Omental fat pad (tissue), 3 donors: ENCODE measurements at regions not wholly inside any gene's neighbourhood (a gene's known extent, or its start where the extent isn't known, plus 50 kb on each side); places are given as distances from the start of the nearest gene placed in this dataset.
"Not testable (repeated sequence)": the region's sequence is repeated elsewhere in the genome, so short reads cannot be mapped to it uniquely, and the experiment has no call there.

Experiments
- ATAC-seq: fragments of 150-250 bp; one replicate; pipeline ENCODE4 v1.9.1; 2016; ENCODE audit warnings: mild to moderate bottlenecking, moderate library complexity; ENCODE audit not compliant: low FRiP score
- DNase-seq: peaks from one replicate; pipeline ENCODE4 v3.0.0-alpha.2; 2019; ENCODE audit warnings: low spot score
- TF ChIP-seq, protein P1 (sequence below), 3 donors: fragments of 450-650 bp; IDR thresholded peaks; one replicate each; pipeline ENCODE4 v1.5.1; 2016 to 2017; ENCODE audit warnings: antibody characterized with exemption in 3 of 3, mild to moderate bottlenecking in 3 of 3, moderate library complexity in 2 of 3

DNA sequence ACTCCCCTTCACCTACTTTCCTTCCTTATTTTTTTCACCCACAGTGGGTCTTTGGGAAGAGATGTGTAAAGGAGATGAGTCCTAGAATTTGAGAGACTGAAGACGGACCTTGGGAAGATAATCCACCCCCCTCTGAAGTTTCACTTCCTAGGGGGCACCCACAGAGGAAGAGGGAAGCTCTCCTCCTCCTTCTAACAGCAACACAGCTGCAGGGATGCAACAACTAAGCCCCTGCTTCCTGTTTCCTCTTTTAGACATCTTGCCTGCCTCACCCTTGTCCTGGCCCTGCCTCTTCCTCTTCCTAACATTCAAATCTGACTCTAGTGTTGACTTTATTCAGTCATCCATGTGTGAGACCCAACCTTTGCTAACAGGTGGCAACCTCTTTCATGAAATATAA is 424.6 kb downstream of the BUD13 start:
- DNase-seq, result no peak

DNA sequence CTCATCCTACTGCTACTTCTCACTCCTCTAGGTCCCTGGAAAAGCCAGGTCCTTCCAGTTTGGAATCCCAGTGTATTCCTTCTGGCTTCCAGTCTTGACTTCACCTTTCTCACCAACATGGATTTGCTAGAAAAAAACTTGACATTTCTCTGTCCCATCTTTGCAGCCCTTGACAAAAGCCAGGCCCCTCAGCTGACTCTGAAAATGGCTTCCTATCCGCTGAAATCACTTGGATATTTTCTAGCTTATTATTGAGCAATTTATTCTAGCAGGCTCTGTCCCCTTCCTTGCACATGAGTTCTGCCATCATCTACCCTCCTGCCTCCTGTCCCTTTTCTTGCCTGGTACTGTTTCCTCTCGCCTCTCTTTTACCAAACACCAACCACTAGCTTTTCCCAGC is 427.2 kb downstream of the BUD13 start:
- DNase-seq (no peak), ATAC-seq (no peak)
- TF ChIP-seq, protein P1, sequence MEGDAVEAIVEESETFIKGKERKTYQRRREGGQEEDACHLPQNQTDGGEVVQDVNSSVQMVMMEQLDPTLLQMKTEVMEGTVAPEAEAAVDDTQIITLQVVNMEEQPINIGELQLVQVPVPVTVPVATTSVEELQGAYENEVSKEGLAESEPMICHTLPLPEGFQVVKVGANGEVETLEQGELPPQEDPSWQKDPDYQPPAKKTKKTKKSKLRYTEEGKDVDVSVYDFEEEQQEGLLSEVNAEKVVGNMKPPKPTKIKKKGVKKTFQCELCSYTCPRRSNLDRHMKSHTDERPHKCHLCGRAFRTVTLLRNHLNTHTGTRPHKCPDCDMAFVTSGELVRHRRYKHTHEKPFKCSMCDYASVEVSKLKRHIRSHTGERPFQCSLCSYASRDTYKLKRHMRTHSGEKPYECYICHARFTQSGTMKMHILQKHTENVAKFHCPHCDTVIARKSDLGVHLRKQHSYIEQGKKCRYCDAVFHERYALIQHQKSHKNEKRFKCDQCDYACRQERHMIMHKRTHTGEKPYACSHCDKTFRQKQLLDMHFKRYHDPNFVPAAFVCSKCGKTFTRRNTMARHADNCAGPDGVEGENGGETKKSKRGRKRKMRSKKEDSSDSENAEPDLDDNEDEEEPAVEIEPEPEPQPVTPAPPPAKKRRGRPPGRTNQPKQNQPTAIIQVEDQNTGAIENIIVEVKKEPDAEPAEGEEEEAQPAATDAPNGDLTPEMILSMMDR (IDR thresholded peaks at IDR 0.05), result no peak

More for the DNA sequence above, 424.6 kb downstream of the BUD13 start:
- ATAC-seq, result no peak
- TF ChIP-seq, protein P1 (IDR thresholded peaks at IDR 0.05), result no peak

DNA sequence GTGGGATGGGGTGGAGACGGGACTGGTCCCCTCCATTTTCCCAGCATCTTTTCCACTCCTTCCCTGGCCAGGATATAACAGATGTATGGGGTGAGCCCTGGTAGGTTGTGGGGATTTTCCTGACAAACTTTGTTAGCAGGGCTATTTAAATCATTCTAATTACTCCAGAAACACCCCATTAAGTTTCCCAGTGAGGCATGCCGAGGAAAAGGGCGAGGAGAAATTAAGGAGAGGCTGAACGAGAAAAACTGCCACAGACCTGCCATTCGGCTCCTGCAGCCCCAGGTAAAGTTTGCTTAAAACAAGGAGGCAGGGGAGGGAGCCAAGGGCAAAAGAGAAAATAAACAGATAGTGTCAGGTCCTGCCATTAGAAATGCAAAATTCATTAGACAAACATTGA is 428.2 kb downstream of the BUD13 start:
- no peak for DNase-seq
- TF ChIP-seq, protein P1 (IDR thresholded peaks at IDR 0.05), result no peak

DNA sequence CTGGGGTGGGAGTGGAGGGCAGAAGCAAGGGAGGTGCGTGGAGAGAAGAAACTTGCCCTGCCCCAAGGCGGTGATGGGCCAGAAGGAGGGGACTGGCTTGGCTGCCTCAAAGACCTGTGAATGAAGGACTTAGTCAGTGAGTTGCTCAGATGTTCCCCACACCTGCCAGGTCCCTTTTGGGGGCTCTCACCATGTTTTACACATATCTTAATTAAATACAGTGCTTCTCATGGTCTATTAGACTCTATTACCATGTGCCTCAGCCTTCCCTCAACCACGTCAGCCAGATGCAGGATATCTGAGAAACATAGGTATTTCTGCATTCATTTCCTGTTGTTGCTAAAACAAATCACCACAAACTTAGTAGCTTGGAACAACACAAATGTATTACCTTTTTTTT is 429.5 kb downstream of the BUD13 start:
- DNase-seq (no peak), ATAC-seq (no peak)
- TF ChIP-seq, protein P1 (IDR thresholded peaks at IDR 0.05), result no peak

More for the DNA sequence above, 428.2 kb downstream of the BUD13 start:
- ATAC-seq, result no peak

DNA sequence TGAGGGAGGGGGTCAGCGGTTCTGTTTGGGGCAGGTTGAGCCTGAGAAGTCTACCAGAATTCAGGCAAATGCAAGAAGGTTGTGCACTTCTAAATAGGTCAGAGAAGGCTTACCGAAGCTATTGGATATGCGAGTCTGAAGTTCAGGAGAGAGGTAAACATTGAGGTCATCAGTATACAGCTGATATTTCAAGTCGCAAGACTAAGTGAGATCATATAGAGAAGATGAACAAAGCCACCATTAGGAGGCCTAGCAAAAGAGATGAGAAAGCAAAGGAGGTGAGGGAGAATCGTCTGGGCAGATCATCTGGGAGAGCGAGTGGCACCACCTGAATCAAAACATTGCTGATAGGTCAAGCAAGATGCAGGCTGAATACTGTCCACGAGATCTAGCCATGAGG is 430.6 kb downstream of the BUD13 start:
- TF ChIP-seq, protein P1 (IDR thresholded peaks at IDR 0.05), result no peak
- DNase-seq, result no peak
- no peak for ATAC-seq

DNA sequence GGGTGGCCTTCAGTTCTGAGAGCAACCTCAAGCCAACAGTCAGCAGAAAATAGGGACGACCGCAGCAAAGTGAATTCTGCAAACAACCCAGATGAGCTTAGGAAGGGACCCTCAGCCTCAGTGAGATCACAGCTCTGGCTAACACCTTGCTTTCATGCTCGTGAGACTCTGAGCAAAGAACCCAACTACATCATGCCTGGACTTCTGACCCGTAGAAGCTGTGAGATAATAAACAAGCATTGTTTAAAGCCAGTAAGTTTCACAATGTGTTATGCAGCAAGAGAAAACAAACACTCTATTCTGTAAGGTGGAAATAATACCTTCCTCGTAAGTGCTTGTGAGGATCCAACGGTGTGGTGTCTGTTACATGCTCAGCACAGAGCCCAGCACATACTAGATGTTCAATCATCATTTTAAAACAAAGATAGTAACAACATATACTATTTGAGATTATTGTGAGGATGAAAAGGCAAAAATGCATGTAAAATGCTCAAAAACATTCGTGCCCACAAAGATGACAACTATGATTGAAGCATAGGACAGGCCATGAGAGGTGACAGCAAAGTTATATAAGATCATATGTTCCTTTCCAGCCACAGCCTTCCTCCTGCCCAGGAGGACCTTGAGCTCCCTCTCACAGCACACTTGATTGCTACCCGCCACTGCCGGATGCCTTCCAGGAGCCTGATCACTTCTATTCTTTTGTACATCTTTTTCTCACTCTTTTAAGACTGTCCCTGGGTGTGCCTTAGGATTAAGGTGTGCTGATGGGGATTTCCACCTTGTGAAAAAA is 433.3 kb downstream of the BUD13 start:
- ATAC-seq (no peak), DNase-seq (no peak)
- TF ChIP-seq, protein P1 (IDR thresholded peaks at IDR 0.05), result no peak

DNA sequence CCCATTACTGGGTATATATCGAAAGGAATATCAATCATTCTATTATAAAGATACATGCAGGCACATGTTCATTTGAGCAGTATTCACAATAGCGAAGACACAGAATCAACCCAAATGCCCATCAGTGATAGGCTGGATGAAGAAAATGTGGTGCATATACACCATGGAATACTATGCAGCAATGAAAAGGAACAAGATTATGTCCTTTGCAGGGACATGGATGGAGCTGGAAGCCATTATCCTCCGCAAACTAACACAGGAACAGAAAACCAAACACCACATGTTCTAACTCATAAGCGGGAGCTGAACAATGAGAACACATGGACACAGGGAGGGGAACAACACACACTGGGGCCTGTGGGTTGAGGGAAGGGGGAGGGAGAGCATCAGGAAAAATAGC is 434.3 kb downstream of the BUD13 start:
- not testable (repeated sequence) for DNase-seq, ATAC-seq
